Osteoblast (primary cell): ENCODE measurements at regions not wholly inside any gene's neighbourhood (a gene's known extent, or its start where the extent isn't known, plus 50 kb on each side); places are given as distances from the start of the nearest gene placed in this dataset.

Experiments
- DNase-seq: peaks from one replicate; pipeline ENCODE4 v3.0.0; 2011; ENCODE audit warnings: low spot score, mixed read lengths; ENCODE audit not compliant: insufficient read length; ENCODE audit errors: missing footprints
- H2AFZ ChIP-seq: 2 replicates; pipeline ENCODE4 v1.6.0; 2011; ENCODE audit warnings: mild to moderate bottlenecking, low read length
- H3K27ac ChIP-seq: 2 replicates; pipeline ENCODE4 v1.5.1; 2011; ENCODE audit warnings: mild to moderate bottlenecking, low read depth, low read length, moderate library complexity
- H3K27me3 ChIP-seq: 2 replicates; pipeline ENCODE4 v1.6.0; 2012; ENCODE audit warnings: mild to moderate bottlenecking, control low read depth, inconsistent platforms, low read length, moderate library complexity; ENCODE audit not compliant: insufficient read depth
- H3K36me3 ChIP-seq: 2 replicates; pipeline ENCODE4 v1.5.1; 2011; ENCODE audit warnings: mild to moderate bottlenecking, low read length, control low read depth, moderate library complexity; ENCODE audit not compliant: insufficient read depth
- H3K4me1 ChIP-seq: 2 replicates; pipeline ENCODE4 v1.5.1; 2011; ENCODE audit warnings: mild to moderate bottlenecking, low read length, control low read depth, moderate library complexity; ENCODE audit not compliant: insufficient read depth
- H3K4me2 ChIP-seq: 2 replicates; pipeline ENCODE4 v1.6.0; 2011; ENCODE audit warnings: mild to moderate bottlenecking, low read length; ENCODE audit not compliant: insufficient read depth
- H3K4me3 ChIP-seq: fragments of 200-600 bp; sonication (generic); 3 replicates; pipeline ENCODE4 v1.5.1; 2012; ENCODE audit warnings: mild to moderate bottlenecking, low read length, inconsistent platforms; ENCODE audit not compliant: insufficient read depth
- H3K79me2 ChIP-seq: 2 replicates; pipeline ENCODE4 v1.6.0; 2012; ENCODE audit warnings: mild to moderate bottlenecking, low read length, control low read depth, inconsistent platforms; ENCODE audit not compliant: insufficient read depth
- H3K9me3 ChIP-seq: 2 replicates; pipeline ENCODE4 v1.5.1; 2011; ENCODE audit warnings: low read depth, low read length, control low read depth
- H4K20me1 ChIP-seq: 2 replicates; pipeline ENCODE4 v1.6.0; 2012; ENCODE audit warnings: mild to moderate bottlenecking, low read length, control low read depth; ENCODE audit not compliant: insufficient read depth
- TF ChIP-seq, protein P1 (sequence below): IDR thresholded peaks from 2 replicates; pipeline ENCODE4 v1.5.1; 2011; ENCODE audit warnings: mild to moderate bottlenecking, low read depth, low read length, moderate library complexity; ENCODE audit errors: extremely low read depth

- H3K4me3 ChIP-seq = no peak overlapping the region
- H2AFZ ChIP-seq = no peak overlapping the region
- peaks cover 2% of the 10 kb centered on the region for H3K9me3 ChIP-seq
- no peaks in the 10 kb centered on the region for H3K79me2 ChIP-seq
- H3K27ac ChIP-seq = no peak overlapping the region
- no peaks in the 10 kb centered on the region for H3K27me3 ChIP-seq
- no peaks in the 10 kb centered on the region for H4K20me1 ChIP-seq
- H3K36me3 ChIP-seq = no peaks in the 10 kb centered on the region
- TF ChIP-seq, protein P1, sequence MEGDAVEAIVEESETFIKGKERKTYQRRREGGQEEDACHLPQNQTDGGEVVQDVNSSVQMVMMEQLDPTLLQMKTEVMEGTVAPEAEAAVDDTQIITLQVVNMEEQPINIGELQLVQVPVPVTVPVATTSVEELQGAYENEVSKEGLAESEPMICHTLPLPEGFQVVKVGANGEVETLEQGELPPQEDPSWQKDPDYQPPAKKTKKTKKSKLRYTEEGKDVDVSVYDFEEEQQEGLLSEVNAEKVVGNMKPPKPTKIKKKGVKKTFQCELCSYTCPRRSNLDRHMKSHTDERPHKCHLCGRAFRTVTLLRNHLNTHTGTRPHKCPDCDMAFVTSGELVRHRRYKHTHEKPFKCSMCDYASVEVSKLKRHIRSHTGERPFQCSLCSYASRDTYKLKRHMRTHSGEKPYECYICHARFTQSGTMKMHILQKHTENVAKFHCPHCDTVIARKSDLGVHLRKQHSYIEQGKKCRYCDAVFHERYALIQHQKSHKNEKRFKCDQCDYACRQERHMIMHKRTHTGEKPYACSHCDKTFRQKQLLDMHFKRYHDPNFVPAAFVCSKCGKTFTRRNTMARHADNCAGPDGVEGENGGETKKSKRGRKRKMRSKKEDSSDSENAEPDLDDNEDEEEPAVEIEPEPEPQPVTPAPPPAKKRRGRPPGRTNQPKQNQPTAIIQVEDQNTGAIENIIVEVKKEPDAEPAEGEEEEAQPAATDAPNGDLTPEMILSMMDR = no peak
- DNase-seq = no peak
- no peaks in the 10 kb centered on the region for H3K4me1 ChIP-seq
- H3K4me2 ChIP-seq = no peak overlapping the region
Observed at GRCh38 chr2:7676714-7677113, 759.5 kb downstream of the RNF144A start.

DNA sequence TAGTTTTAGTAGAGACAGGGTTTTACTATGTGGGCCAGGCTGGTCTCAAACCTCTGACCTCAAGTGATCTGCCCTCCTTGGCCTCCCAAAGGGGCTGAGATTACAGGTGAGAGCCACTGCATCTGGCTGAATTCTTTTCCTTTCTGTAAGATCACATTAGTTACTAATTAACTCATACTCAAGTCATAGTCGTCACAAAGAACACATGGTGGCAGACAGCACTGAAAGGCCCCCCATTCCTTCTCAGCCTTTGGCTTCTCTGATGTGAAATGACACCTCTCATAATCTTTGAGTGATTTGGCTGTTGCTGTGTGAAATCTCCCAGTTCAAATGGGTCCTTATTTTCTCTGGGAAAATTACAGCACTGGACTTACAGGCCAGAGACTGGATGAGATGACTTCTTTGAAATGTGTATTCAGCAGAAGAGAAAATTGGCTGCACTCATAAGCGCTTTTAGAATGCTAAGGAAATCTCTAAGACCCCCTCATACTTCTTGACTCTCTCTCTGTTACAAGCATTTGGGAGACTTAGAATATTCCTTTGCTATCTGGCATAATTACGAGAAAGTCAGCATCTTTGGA is 764.8 kb downstream of the RNF144A start:
- H3K4me3 ChIP-seq = no peak overlapping the region
- H3K9me3 ChIP-seq = no peaks in the 10 kb centered on the region
- H3K27me3 ChIP-seq = no peaks in the 10 kb centered on the region
- no peak for DNase-seq
- H3K4me1 ChIP-seq = peaks cover 10% of the 10 kb centered on the region
- no peaks in the 10 kb centered on the region for H3K79me2 ChIP-seq
- no peak overlapping the region for H3K27ac ChIP-seq
- no peak overlapping the region for H2AFZ ChIP-seq
- no peaks in the 10 kb centered on the region for H3K36me3 ChIP-seq
- H3K4me2 ChIP-seq = no peak overlapping the region
- TF ChIP-seq, protein P1 = no peak
- no peaks in the 10 kb centered on the region for H4K20me1 ChIP-seq

DNA sequence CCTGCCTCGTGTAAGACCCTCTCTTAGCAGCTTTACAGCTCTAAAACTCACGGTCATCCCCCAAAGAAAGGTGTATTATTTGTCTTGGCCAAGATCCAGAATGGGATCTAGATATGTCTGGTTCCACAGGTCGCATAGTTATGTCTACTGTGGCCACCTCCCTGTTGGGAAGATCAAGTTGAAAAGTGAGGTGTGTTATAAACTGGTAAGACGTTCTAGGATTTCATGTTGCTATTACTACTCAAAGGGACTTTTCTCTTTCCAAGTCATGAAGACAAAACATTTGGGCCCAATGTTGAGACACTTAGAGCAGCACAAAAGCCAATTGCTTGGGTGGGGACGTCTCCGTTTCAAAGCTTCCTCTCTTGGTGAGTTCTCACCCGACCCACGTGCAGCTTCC is 766.0 kb downstream of the RNF144A start:
- Histone ChIP-seq H2AFZ (no peak overlapping the region), H3K4me2 (no peak overlapping the region), H3K36me3 (no peaks in the 10 kb centered on the region), H3K9me3 (no peaks in the 10 kb centered on the region), H3K4me3 (no peak overlapping the region), H4K20me1 (no peaks in the 10 kb centered on the region), H3K79me2 (no peaks in the 10 kb centered on the region), H3K27me3 (no peaks in the 10 kb centered on the region), H3K27ac (no peak overlapping the region), H3K4me1 (peaks cover 10% of the 10 kb centered on the region)
- TF ChIP-seq, protein P1 = no peak
- peak; percentile 13 for DNase-seq

GRCh38 chr2:7683708-7684107 is 766.5 kb downstream of the RNF144A start:
- no peaks in the 10 kb centered on the region for H3K27me3 ChIP-seq
- no peak overlapping the region for H3K27ac ChIP-seq
- no peaks in the 10 kb centered on the region for H3K36me3 ChIP-seq
- no peak overlapping the region for H3K4me2 ChIP-seq
- H4K20me1 ChIP-seq = no peaks in the 10 kb centered on the region
- TF ChIP-seq, protein P1 = no peak
- H3K4me3 ChIP-seq = no peak overlapping the region
- H3K79me2 ChIP-seq = no peaks in the 10 kb centered on the region
- no peaks in the 10 kb centered on the region for H3K9me3 ChIP-seq
- peaks cover 10% of the 10 kb centered on the region for H3K4me1 ChIP-seq
- no peak overlapping the region for H2AFZ ChIP-seq
- no peak for DNase-seq
